HG03354 (cell line): ENCODE measurements at regions not wholly inside any gene's neighbourhood (a gene's known extent, or its start where the extent isn't known, plus 50 kb on each side); places are given as distances from the start of the nearest gene placed in this dataset.
"Not testable (repeated sequence)": the region's sequence is repeated elsewhere in the genome, so short reads cannot be mapped to it uniquely, and the experiment has no call there.

Experiments
- ATAC-seq: cut with Tn5 transposase; IDR thresholded peaks from one replicate; pipeline ENCODE4 v1.9.1; 2021; ENCODE audit warnings: mild to moderate bottlenecking; ENCODE audit not compliant: unreplicated experiment, poor library complexity, severe bottlenecking

GRCh38 chr5:122656577-122656976 is 118.3 kb upstream of the SNX2 start:
- ATAC-seq: no peak

DNA sequence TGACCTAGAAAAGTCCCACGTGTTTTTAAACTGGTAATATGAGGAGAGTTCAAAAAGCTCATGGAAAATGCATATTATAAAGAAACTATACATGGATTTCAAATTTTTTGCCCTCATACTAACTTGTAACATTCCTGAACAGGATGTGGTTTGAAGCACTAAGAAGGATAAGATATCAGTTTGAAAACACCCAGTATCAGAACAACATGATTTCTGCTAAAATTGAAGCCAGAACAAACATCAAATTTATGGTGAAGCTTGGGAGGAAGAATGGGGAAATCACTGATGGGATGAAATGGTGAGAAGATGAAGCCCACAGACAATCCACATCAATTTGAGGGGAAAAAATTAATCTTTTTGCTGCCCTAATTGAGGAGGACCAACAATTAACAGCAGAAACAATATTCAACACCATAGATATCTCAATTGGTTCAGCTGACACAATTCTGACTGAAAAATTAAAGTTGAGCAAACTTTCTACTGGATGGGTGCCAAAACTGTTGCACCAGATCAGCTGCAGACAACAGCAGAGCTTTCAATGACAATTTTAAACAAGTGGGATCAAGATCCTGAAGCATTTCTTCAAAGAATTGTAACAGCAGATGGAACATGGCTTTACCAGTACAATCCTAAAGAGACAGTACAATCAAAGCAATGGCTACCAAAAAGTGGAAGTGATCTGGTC is 113.2 kb upstream of the SNX2 start:
- no peak for ATAC-seq

- ATAC-seq: no peak
Measured at GRCh38 chr5:122665051-122665450, 109.8 kb upstream of the SNX2 start.

- no peak for ATAC-seq
Measured at GRCh38 chr5:122668552-122668951, 106.3 kb upstream of the SNX2 start.

GRCh38 chr5:122669709-122670108 is 105.2 kb upstream of the SNX2 start:
- ATAC-seq: not testable (repeated sequence)

DNA sequence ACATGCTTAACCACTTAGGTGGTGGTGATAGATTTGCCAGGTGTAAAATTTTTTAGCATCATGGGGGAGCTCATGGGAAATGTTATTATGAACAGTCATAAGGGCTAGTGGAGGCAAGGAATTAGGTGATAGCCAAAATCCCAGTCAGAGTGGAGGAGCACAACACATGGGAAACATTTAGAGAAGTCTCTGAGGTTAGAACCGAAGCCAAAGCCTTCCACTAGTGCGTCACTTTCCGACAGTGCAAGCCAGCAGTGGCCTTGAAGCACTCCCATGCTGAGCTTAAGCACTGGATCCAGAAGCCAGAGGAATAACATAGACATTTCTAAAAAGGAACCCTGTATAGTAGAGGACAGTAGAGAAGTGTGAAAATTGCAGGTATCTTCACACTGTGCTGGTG is 101.5 kb upstream of the SNX2 start:
- no peak for ATAC-seq

GRCh38 chr5:122674385-122674784 is 100.5 kb upstream of the SNX2 start:
- ATAC-seq: no peak

DNA sequence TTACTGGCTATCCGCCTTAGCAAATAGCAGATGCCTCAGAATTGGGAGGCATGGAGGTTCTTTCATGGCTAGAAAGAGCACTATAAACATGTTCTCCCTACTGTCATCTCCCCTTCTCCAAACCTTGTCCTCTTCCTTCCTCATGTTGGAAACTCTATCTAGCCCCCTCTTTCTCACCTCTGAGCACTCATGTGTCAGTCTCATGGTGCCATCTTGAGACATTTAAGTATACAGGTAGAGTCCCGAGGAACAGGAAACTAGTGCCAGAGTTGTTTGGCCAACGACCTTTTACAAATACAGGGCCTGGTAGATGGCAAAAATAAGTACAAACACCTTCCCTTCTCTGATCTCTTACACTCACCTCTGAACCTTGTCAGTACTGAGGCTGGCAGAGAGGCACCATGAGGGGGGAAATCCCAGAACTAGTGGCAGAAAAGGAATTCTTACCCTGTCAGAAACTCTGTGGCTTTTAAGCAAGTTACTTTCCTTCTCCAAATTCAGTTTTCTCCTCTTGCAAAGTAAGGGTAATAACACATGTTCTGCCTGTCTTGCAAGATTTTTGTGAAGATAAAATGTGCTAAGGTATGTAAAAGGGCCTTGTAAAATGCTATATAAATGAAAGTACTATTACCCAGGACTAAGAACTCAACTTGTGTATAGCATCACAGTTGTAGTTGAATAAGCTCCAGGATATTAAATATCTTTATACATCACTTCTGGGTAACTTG is 94.1 kb upstream of the SNX2 start:
- no peak for ATAC-seq

GRCh38 chr5:122683631-122684030 is 91.2 kb upstream of the SNX2 start:
- no peak for ATAC-seq

DNA sequence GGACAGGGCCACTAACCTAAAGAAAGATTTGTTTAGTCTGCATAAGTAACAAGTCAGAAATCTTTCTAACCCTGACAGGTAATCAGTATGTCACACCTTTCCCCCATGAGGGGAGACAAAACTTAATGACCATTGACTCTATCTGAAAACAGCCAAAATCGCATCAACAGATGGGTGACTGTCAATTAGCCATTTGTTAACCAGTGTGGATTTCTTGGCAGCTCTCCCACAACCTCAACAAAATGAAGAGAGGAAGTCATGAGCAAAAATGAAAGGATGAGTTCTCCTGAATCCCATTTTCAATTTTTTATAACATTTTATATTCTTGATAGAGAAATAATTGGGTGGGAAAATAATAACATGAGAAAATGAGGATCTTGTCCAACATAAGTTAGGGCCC is 84.6 kb upstream of the SNX2 start:
- ATAC-seq: no peak

- no peak for ATAC-seq
Measured at GRCh38 chr5:122691931-122692330, 82.9 kb upstream of the SNX2 start.

GRCh38 chr5:122693963-122694362 is 80.9 kb upstream of the SNX2 start:
- no peak for ATAC-seq

DNA sequence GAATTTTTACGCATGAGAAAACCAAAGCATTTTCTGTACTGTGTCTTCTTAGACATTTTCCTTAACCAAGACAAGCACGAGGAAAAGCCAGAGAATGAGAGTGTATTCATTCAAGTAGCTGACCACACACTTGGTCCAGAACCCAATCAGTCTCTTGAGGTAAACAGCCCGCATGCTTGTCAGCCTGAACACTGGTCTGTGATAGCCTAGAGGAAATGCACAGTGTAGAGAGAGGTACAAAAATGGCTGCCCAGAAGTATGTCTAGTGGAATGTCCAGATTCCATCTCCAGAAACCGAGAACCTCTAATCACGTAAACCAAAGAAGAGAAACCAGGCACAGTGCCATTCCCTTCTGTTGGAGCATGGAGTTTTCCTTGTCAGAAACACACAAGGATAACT is 80.0 kb upstream of the SNX2 start:
- ATAC-seq: no peak

DNA sequence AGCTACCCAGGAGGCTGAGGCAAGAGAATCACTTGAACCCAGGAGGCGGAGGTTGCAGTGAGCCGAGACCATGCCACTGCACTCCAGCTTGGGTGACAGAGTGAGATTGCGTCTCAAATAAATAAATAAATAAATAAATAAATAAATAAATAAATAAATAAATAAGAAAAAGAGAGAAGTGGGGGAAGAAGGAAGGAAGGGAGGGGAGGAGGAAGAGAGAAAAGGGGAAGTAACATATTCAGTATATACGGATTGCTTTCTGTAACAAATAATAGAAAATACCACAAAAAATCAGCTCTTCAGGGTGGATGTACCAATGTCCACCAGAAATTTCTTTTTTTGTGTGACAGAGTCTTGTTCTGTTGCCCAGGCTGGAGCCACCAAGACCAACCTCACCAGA is 78.1 kb upstream of the SNX2 start:
- not testable (repeated sequence) for ATAC-seq

DNA sequence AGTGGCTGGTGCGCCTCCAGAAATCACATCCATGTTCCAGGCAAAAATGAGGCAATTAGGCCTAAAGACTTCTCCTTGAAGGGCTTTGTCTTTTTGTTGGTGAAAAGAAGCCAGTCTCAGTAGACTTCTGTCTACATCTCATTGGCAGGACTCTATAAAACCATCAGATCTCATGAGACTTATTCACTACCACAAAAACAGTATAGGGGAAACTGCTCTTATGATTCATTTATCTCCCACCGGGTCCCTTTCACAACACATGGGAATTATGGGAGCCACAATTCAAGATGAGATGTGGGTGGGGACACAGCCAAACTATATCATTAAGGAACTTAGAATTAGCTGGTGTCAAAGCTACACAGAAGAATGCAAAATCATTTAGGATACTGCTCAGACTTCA is 77.7 kb upstream of the SNX2 start:
- ATAC-seq: no peak

DNA sequence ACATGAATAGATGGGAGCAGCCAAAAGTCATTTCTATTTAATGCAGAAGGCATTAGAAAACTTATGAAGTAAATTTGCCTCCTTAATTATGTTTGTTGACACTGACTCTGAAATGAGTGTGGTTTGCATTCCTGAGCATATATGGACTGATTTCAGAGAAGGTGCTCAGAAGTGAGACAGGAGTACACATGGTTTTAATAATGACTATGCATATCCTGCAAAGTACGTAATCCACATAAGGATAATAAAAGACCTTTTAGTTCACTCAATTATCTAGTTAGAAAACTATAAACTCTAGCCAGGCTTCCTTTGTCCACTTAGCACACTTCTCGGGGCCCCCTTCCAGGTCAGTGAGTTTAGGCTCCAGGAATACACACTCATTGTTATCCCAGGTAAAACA is 75.7 kb upstream of the SNX2 start:
- ATAC-seq: no peak

- ATAC-seq: peak; percentile 99
Measured at GRCh38 chr5:122701640-122702523, 73.0 kb upstream of the SNX2 start.

DNA sequence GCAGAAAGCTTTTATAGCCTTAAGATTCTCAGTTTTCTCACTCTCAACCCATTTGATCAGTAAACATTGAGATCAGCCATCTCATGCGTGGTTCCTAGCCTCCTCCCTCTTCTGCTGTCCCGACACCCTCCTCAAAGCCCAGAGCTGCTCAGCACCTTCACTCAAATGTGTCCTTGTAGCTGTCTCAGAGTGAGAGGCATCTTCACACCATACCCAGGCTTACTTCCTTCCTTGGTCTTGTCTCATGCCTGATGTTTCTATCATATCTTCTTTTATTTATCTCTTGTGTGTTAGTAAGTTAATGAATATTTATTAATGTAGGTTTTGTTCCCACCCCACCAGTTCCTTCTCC is 72.4 kb upstream of the SNX2 start:
- peak; percentile 37 for ATAC-seq

GRCh38 chr5:122703203-122703602 is 71.7 kb upstream of the SNX2 start:
- no peak for ATAC-seq

GRCh38 chr5:122704247-122705036 is 70.4 kb upstream of the SNX2 start:
- ATAC-seq: no peak
